ENCODE measurements at regions not wholly inside any gene's neighbourhood (a gene's known extent, or its start where the extent isn't known, plus 50 kb on each side); places are given as distances from the start of the nearest gene placed in this dataset.
A peak's percentile ranks its signal among the peaks of the same experiment; 100 is the strongest.

DNA sequence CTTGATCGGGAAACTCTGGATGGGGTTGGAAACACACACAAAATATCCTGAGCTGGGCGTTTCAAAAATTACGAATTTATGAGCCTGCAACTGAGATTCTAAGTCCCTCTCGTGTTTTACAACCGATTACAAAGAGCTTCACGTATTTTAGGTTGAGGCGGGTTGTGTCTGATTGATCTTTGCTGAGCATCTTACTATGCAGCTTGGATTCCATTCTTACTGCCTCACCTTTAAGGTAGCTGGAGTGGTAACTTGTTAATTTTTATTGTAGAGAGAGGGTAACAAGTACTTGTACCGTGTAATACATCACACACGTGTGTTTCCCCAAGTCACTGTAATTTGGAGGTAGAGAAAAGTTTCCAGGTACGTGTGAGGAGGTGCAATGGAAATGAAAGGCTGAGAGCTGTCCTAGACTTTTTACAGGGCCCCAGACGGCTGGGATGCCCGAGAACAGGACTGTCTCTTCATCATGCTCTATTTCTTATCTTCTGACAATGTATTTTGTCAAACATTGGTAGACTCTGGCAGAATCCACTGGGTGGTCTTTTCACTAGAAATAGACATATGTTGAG, 97.8 kb upstream of the TENM3 start:
- TF ChIP-seq, protein P1, sequence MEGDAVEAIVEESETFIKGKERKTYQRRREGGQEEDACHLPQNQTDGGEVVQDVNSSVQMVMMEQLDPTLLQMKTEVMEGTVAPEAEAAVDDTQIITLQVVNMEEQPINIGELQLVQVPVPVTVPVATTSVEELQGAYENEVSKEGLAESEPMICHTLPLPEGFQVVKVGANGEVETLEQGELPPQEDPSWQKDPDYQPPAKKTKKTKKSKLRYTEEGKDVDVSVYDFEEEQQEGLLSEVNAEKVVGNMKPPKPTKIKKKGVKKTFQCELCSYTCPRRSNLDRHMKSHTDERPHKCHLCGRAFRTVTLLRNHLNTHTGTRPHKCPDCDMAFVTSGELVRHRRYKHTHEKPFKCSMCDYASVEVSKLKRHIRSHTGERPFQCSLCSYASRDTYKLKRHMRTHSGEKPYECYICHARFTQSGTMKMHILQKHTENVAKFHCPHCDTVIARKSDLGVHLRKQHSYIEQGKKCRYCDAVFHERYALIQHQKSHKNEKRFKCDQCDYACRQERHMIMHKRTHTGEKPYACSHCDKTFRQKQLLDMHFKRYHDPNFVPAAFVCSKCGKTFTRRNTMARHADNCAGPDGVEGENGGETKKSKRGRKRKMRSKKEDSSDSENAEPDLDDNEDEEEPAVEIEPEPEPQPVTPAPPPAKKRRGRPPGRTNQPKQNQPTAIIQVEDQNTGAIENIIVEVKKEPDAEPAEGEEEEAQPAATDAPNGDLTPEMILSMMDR (IDR thresholded peaks at IDR 0.05; ENCODE audit: low read depth, low read length, missing control alignments), result no peak
- no peak for DNase-seq (ENCODE audit: extremely low read depth, low read depth)
- peak overlapping the region; percentile 54 for H3K4me3 ChIP-seq (replicated peaks; ENCODE audit: low read depth, low read length)

DNA sequence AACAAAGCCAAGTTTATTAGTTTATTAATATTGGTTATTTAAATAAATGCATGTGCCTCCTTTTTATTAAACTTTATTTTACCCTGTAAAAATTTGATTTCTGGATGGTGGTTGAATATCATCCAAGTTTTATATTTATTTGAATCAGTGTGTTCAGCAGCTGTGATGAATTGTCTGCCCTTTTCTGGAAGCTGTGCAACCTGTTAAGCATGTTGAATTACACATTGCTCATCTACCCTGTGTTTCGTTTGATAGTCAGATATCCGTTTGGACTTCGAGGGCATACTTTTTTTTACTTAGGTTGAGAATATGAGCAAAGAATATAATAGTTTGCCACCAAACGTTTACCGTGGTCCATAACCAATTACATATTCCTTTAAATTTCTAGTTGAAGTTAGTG, 95.8 kb upstream of the TENM3 start:
- no peak overlapping the region for H3K4me3 ChIP-seq (replicated peaks; ENCODE audit: low read depth, low read length)
- TF ChIP-seq, protein P1 (IDR thresholded peaks at IDR 0.05; ENCODE audit: low read depth, low read length, missing control alignments), result no peak
- DNase-seq (ENCODE audit: extremely low read depth, low read depth), result no peak

DNA sequence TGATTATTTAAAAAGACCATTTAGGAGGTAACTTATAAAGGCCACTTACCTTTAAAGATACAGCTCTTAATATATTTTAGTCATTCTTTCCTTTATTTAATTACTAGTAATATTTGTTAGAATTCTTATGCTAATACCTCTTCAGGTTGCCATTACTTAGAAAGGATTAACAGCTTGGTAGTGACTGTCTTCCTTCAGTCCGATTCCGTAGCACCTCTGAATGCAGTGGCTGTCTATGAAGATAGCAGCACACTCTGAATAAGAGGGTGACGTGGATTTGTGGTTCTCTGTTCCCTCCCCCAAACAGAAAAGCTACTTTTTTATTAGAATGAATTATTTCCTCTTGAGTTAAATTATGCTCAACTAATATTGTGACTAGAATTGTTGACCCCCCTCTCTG, 92.6 kb upstream of the TENM3 start:
- DNase-seq (ENCODE audit: extremely low read depth, low read depth), result no peak
- H3K4me3 ChIP-seq (replicated peaks; ENCODE audit: low read depth, low read length), result no peak overlapping the region
- TF ChIP-seq, protein P1 (IDR thresholded peaks at IDR 0.05; ENCODE audit: low read depth, low read length, missing control alignments), result no peak

DNA sequence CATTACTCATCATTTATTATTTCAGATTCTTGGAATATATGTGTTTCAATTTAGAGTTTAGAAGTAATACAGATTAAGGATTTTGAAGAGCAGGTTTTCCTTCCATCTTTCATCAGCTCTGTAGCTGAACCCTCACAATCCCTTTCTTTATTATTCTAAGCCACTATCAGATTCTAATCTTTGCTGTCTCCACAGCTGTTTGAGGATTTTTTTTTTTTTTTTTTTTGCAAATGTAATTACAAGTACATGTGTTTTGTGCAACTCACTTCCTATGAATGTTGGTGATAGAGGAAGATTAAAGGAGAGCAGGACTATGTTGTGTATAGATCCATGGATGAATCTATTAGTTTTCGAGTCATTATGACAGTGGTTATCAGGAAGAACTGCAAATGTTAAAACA, 87.4 kb upstream of the TENM3 start:
- no peak for DNase-seq (ENCODE audit: extremely low read depth, low read depth)
- TF ChIP-seq, protein P1 (IDR thresholded peaks at IDR 0.05; ENCODE audit: low read depth, low read length, missing control alignments), result no peak
- H3K4me3 ChIP-seq (replicated peaks; ENCODE audit: low read depth, low read length), result no peak overlapping the region

DNA sequence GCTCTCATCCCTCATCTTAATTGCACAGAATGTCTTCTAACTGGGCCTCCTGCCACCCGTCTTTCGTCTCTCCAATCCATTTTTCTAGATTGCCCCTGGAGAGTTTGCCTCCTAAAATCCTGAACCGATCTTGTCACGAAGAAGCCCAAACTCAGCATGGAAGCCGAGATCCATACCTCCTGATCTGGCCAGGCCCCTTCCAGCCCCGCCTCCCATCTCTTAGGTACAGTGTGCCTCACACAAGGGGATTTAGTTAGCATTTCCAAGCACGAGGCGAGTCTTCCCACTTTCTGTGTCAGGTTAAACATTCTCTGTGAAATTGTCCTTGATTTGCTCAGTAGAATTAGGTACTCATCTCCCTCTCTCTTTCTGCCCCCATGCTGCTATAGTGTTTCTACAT, 80.0 kb upstream of the TENM3 start:
- TF ChIP-seq, protein P1 (IDR thresholded peaks at IDR 0.05; ENCODE audit: low read depth, low read length, missing control alignments), result no peak
- no peak overlapping the region for H3K4me3 ChIP-seq (replicated peaks; ENCODE audit: low read depth, low read length)
- DNase-seq (ENCODE audit: extremely low read depth, low read depth), result no peak

DNA sequence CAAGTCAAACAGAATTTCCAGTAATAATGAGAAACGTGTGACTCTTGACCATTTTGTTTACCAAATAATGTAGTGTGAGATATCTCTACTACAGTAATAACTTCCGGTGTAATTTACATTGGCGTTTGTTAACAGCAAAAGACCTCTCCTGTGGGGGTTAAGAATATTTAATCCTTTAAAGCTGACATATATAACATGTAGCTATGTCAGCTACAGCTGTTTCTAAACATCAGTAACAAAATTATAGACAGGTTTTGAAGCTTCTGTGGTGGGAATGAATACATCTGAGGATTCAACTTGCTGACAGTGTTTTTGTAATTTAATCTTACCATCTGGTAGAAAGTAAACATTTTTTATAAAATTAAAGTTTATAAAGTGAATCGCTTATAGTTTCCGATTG, 73.6 kb upstream of the TENM3 start:
- TF ChIP-seq, protein P1 (IDR thresholded peaks at IDR 0.05; ENCODE audit: low read depth, low read length, missing control alignments), result no peak
- no peak overlapping the region for H3K4me3 ChIP-seq (replicated peaks; ENCODE audit: low read depth, low read length)
- no peak for DNase-seq (ENCODE audit: extremely low read depth, low read depth)

DNA sequence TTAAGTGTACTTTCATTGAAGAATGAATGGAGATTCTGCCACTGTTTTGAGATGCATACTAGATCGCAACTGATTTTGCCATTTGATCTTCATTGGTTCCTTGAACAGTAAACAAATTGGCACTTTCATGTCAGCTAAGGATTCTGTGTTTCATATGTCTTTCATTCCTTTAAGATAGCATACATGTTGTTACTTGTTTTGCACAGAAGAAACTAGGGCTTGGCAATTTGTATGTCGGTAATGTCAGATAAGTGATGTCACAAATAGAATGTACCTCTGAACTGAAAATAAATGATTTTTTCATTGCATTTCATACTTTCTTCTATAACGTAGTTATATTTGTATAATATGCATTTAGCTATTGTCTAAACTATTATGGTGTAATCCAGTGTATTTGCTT, 73.2 kb upstream of the TENM3 start:
- DNase-seq (ENCODE audit: extremely low read depth, low read depth), result no peak
- no peak overlapping the region for H3K4me3 ChIP-seq (replicated peaks; ENCODE audit: low read depth, low read length)
- TF ChIP-seq, protein P1 (IDR thresholded peaks at IDR 0.05; ENCODE audit: low read depth, low read length, missing control alignments), result no peak

All from HFF-Myc (cell line).